NCI-H2227 (cell line): ENCODE measurements at regions not wholly inside any gene's neighbourhood (a gene's known extent, or its start where the extent isn't known, plus 50 kb on each side); places are given as distances from the start of the nearest gene placed in this dataset.
A peak's percentile ranks its signal among the peaks of the same experiment; 100 is the strongest.
"Not testable (repeated sequence)": the region's sequence is repeated elsewhere in the genome, so short reads cannot be mapped to it uniquely, and the experiment has no call there.

Experiments used
- DNase-seq: peaks from one replicate; lab custom pipeline; 2025; ENCODE audit not compliant: unreplicated experiment; lab: John Stamatoyannopoulos, UW

DNA sequence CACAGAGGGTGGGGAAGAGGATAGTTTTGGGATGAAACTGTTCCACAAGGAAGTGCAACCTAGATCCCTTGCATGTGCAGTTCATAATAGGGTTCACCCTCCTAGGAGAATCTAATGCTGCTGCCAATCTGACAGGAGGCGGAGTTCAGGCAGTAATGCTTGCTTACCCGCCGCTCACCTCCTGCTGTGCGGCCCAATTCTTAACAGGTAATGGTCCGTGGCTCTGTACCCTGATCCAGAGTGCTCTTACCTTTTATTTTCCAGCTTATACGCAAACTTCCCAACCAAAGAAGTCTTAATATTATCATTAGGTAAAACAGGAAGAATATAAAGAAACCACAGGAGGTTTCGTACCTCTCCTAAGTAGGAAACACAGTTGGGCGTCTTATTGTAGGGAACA is 82.7 kb upstream of the CD302 start:
- DNase-seq: no peak

- no peak for DNase-seq
These were observed 81.1 kb upstream of the CD302 start for GRCh38 chr2:159879051-159879604.

GRCh38 chr2:159875083-159875482 is 77.1 kb upstream of the CD302 start:
- no peak for DNase-seq

DNA sequence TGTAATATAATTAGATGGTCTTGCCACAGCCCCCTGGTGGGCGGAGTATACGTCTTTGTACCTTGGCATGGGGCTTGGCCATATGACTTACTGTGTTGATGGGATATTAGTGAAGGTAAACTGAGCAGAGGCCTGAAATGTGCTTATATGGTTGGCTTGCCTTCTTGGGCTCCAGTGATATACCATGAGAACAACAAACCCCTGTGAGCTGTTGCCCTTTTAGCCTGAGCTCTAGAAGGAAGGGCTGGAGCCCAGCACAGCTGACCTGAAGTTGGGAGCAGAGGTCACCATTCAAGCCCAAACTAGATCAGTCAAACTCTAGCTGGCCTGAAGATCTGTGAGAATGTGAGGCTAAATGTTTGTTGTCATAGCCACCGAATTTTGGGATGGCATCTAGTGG is 75.2 kb upstream of the CD302 start:
- DNase-seq: peak; percentile 11

GRCh38 chr2:159872353-159872752 is 74.3 kb upstream of the CD302 start:
- no peak for DNase-seq

DNA sequence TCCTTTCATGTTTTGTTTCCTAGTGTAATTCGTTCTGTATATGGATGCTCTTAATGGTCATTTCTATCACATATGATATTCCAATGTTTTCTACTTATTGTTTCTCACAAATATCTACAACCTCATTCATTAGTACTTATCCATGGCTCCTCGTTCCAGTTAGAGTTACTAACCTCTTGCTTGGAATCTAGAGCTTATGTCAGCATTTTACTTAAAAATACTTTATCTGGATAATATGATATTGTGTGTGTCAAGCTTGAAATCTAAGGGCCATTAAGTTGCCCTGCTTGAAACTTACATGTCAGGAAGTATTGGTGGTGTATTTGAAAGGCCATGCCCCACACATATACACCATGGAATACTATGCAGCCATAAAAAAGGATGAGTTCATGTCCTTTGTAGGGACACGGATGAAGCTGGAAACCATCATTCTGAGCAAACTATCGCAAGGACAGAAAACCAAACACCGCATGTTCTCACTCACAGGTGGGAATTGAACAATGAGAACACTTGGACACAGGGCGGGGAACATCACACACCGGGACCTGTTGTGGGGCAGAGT is 70.7 kb upstream of the CD302 start:
- not testable (repeated sequence) for DNase-seq

DNA sequence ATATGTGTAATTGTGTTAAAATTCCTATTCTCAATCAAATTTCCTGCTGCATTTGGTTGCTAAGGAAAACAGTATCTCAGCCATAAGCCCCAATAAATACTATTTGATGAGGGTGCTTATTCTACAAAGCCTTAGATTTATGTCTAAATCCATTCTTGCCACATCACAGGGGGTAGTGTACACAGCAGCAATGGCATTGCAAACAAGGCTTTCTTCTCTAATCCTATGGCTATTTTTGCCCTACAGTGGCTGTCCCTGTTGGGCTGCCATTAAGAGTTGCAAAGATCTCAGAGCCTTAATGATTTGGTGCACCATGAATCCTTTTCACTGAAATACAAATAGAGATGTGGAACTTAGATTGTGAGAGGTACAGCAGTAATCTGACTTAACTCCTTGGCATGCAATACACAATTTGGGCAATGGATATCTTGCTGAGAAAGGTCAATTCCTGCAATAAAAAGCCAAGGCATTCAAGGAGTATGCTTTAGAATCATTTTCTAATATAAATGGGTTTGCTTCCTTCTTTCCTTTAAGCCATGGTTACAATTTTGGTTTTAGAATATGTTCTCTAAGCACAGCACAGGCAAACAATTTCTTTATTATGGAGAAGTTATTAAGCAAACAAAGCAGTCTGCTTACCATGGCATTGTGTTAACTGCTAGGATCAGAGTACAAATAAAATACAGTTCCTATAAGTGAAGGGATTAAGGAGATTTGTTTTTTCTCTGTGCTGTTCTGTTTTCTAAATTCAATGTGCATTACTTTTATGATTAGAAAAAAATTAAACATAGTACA is 69.8 kb upstream of the CD302 start:
- DNase-seq: peak; percentile 80

GRCh38 chr2:159863526-159864160 is 65.6 kb upstream of the CD302 start:
- no peak for DNase-seq

DNA sequence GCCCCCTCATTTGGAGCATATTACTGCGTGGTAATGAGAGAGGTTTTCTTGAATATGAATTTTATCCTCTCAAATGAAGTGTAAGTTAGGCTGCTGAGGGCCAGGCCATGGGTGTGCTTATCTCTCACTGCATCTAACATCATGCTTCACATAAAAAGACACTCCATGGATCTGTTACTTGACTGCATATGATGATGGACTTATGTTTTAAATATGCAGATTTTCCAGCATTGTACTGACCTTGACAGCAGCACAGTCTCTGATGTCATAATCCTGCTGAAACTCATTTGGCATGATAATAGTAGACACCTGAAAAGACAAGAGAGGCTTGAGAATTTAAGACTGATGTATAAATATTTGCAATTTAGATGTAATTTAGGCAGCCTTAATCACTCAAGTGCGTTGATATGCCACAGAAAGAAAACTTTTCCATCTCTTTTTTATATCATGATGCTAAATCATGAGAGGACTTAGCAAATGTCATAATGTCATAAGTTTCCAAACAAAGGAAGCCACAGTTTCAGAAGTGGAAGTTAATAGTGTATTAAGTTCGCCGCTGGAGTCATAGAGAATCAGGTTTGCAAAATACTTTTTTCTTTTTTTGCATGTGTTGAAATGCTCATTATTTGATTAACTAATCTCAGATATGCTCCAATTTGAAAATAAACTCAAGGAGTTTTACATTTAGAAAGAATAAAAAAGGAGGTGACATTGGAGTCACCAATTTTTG is 62.7 kb upstream of the CD302 start:
- DNase-seq: no peak

- no peak for DNase-seq
These were observed 61.6 kb upstream of the CD302 start for GRCh38 chr2:159859583-159859982.

DNA sequence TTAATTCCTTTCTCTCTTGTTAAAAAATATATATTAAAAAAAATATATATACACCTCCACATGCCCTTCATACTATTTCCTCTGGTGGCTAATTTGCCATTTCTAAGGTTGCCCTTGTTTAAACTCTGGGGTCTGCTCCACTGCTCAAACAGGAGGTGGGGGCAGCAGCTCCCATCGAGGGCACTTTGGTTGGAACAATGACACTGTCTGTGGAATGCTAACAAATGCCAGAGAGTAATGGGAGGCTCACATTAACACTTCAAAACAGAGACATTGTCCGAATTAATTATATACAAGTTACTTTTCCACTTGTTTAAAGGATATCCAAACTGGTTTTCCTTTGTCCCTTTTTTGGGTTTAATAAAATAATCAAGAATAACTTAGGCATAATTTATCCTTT is 58.8 kb upstream of the CD302 start:
- no peak for DNase-seq

DNA sequence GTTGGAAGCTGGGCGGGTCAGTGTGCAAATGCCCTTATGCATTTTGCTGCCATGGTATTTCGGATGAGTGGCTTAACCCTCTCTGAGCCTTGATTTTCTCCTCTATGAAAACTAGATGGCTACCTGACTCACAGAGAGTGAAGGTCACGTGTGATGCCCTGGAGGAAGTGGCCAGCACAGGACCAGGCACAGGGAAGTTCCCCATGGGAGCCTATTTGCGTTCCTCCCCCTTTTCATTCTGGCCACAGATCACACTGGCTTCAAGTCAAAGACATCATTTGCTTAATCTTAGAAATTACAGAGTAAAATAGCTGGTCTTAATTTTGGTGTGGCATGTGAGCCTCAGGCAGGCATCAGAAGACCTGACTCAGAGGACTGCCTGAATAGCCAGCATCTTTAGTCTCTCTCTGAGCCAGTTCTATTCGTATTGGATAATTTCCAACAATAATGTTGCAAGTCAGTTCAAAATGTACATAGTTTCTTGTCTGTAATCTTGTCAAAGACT is 57.6 kb upstream of the CD302 start:
- no peak for DNase-seq

GRCh38 chr2:159855143-159855542 is 57.1 kb upstream of the CD302 start:
- no peak for DNase-seq

GRCh38 chr2:159854481-159854880 is 56.5 kb upstream of the CD302 start:
- DNase-seq: no peak

DNA sequence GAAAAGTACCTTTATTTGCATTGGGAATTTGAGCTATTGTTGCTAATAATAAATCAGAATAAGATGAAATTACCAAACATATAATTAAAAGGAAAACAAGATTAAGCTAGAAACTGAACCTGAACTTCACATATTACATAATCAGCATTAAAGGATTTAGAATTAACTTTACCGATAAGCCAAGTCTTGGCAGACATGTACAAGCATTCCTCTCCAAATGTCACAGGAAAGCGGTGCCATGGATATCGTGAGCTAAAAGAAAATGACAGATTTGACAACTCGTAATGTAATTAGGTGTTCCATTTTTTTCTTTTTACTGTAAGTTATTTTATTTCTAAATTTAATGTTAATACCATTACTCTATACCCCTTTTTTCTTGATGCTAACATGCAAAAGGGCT is 55.1 kb upstream of the CD302 start:
- no peak for DNase-seq

GRCh38 chr2:159851941-159852340 is 53.9 kb upstream of the CD302 start:
- DNase-seq: peak; percentile 31

GRCh38 chr2:159850789-159851188 is 52.8 kb upstream of the CD302 start:
- DNase-seq: no peak

- no peak for DNase-seq
These were observed 51.3 kb upstream of the CD302 start for GRCh38 chr2:159849160-159849813.
